Tibial artery (tissue), 4 donors: ENCODE measurements at regions not wholly inside any gene's neighbourhood (a gene's known extent, or its start where the extent isn't known, plus 50 kb on each side); places are given as distances from the start of the nearest gene placed in this dataset.

ENCODE experiments used
- DNase-seq, 2 donors: peaks; one replicate each; pipeline ENCODE4 v3.0.0-alpha.2; 2019
- H3K27ac ChIP-seq, 2 donors: fragments of 200-600 bp; sonication (generic) in 1 of 2; 1 replicate in 1 of 2; 2 replicates in 1 of 2; pipeline ENCODE4 v1.5.1; 2018 to 2019; ENCODE audit warnings: mild to moderate bottlenecking in 1 of 2
- H3K27me3 ChIP-seq, 2 donors: fragments of 200-600 bp; sonication (generic) in 1 of 2; one replicate each; pipeline versions ENCODE4 v1.5.1 to v1.6.0; 2016 to 2019
- H3K36me3 ChIP-seq, 3 donors: fragments of 200-600 bp; sonication (generic) in 2 of 3; one replicate each; pipeline ENCODE4 v1.5.1; 2016 to 2019; ENCODE audit warnings: mild to moderate bottlenecking in 2 of 3
- H3K4me1 ChIP-seq, 4 donors: fragments of 200-600 bp; sonication (generic) in 2 of 4; 1 replicate in 3 of 4; 2 replicates in 1 of 4; pipeline ENCODE4 v1.5.1; 2016 to 2019
- H3K4me3 ChIP-seq, 2 donors: fragments of 200-600 bp; sonication (generic) in 1 of 2; 1 replicate in 1 of 2; 2 replicates in 1 of 2; pipeline ENCODE4 v1.5.1; 2018 to 2019; ENCODE audit warnings: mild to moderate bottlenecking in 2 of 2
- H3K9me3 ChIP-seq, 3 donors: fragments of 200-600 bp; sonication (generic) in 1 of 3; one replicate each; pipeline ENCODE4 v1.5.1; 2016 to 2019
- CTCF ChIP-seq, 2 experiments: fragments of 200-600 bp in 1 of 2; fragments of 450-650 bp in 1 of 2; IDR thresholded peaks; one replicate each; pipeline ENCODE4 v1.5.1; 2017 to 2019; ENCODE audit warnings: antibody characterized with exemption in 2 of 2, mild to moderate bottlenecking in 1 of 2, moderate library complexity in 1 of 2
- intact Hi-C: fragments of 100-400 bp; cut with DNase I; formaldehyde crosslinking; loops from one replicate; pipeline ENCODE4 v1.15.0; 2023; ENCODE audit warnings: low total_unique reads

GRCh38 chr2:81714817-81715216, 1410.3 kb upstream of the LRRTM1 start:
- Histone ChIP-seq H3K36me3 (no peaks in the 10 kb centered on the region), H3K4me1 (no peaks in the 10 kb centered on the region), H3K27me3 (no peaks in the 10 kb centered on the region), H3K27ac (no peak overlapping the region), H3K4me3 (no peak overlapping the region), H3K9me3 (no peaks in the 10 kb centered on the region)
- no peak for TF ChIP-seq CTCF (IDR thresholded peaks at IDR 0.05)
- DNase-seq = no peak
- intact Hi-C loops = no loop called here

GRCh38 chr2:81706856-81707255, 1402.3 kb upstream of the LRRTM1 start:
- Histone ChIP-seq H3K27ac (no peak overlapping the region), H3K4me3 (no peak overlapping the region), H3K36me3 (no peaks in the 10 kb centered on the region), H3K9me3 (no peaks in the 10 kb centered on the region), H3K27me3 (no peaks in the 10 kb centered on the region), H3K4me1 (no peaks in the 10 kb centered on the region)
- no peak for DNase-seq
- no peak for TF ChIP-seq CTCF (IDR thresholded peaks at IDR 0.05)
- intact Hi-C loops = no loop called here

- Histone ChIP-seq H3K9me3 (no peaks in the 10 kb centered on the region), H3K4me3 (no peak overlapping the region), H3K27me3 (no peaks in the 10 kb centered on the region), H3K4me1 (no peaks in the 10 kb centered on the region), H3K36me3 (no peaks in the 10 kb centered on the region), H3K27ac (no peak overlapping the region)
- intact Hi-C loops = no loop called here
- no peak for DNase-seq
- no peak for TF ChIP-seq CTCF (IDR thresholded peaks at IDR 0.05)
These were observed 1399.3 kb upstream of the LRRTM1 start for GRCh38 chr2:81703831-81704230.

- H3K27ac ChIP-seq = no peak overlapping the region
- DNase-seq = no peak
- no peak overlapping the region for H3K4me3 ChIP-seq
- intact Hi-C loops = no loop called here
- H3K9me3 ChIP-seq = no peaks in the 10 kb centered on the region
- no peaks in the 10 kb centered on the region for H3K4me1 ChIP-seq
- H3K36me3 ChIP-seq = no peaks in the 10 kb centered on the region
- TF ChIP-seq CTCF (IDR thresholded peaks at IDR 0.05) = no peak
- no peaks in the 10 kb centered on the region for H3K27me3 ChIP-seq
These were observed 1388.0 kb upstream of the LRRTM1 start for GRCh38 chr2:81692566-81692965.

- Histone ChIP-seq H3K27me3 (no peaks in the 10 kb centered on the region), H3K4me1 (no peaks in the 10 kb centered on the region), H3K4me3 (no peak overlapping the region), H3K27ac (no peak overlapping the region), H3K9me3 (no peaks in the 10 kb centered on the region), H3K36me3 (no peaks in the 10 kb centered on the region)
- intact Hi-C loops = no loop called here
- DNase-seq = no peak
- TF ChIP-seq CTCF (IDR thresholded peaks at IDR 0.05) = no peak
These were observed 1371.1 kb upstream of the LRRTM1 start for GRCh38 chr2:81675641-81676040.

GRCh38 chr2:81672923-81673322, 1368.4 kb upstream of the LRRTM1 start:
- no peak for TF ChIP-seq CTCF (IDR thresholded peaks at IDR 0.05)
- no peak overlapping the region for H3K4me3 ChIP-seq

More at GRCh38 chr2:81672923-81673322, 1368.4 kb upstream of the LRRTM1 start:
- Histone ChIP-seq H3K27me3 (no peaks in the 10 kb centered on the region), H3K9me3 (no peaks in the 10 kb centered on the region), H3K4me1 (no peaks in the 10 kb centered on the region), H3K36me3 (no peaks in the 10 kb centered on the region), H3K27ac (no peak overlapping the region)
- intact Hi-C loops = no loop called here
- DNase-seq = no peak
